HepG2 (cell line): ENCODE measurements at regions not wholly inside any gene's neighbourhood (a gene's known extent, or its start where the extent isn't known, plus 50 kb on each side); places are given as distances from the start of the nearest gene placed in this dataset.

Experiments used
- ATAC-seq: fragments of 200-7000 bp; cut with Tn5 transposase; 3 replicates; pipeline ENCODE4 v1.9.1; 2020; ENCODE audit warnings: mild to moderate bottlenecking, moderate library complexity
- BruUV-seq: library from RNA; stranded (reverse); fragments of 400-500 nt; replicated peaks from 2 replicates; lab custom pipeline; 2021; lab: Mats Ljungman, UMichigan
- CTCF ChIA-PET: fragments of 300-600 bp; formaldehyde crosslinking; extraction: SDS; loops from one replicate; lab custom pipeline; 2021; ENCODE audit warnings: low total read pairs, inconsistent platforms, low intra/inter-chr PET ratio; lab: Yijun Ruan, JAX
- POLR2A ChIA-PET: fragments of 350-600 bp; sonication (Branson Sonifier 250); formaldehyde crosslinking; loops from one replicate; lab custom pipeline; 2020; ENCODE audit warnings: antibody characterized with exemption, inconsistent platforms; lab: Yijun Ruan, JAX
- DNase-seq: peaks from one replicate; pipeline ENCODE4 v3.0.0-alpha.2; 2015; ENCODE audit warnings: low spot score
- FAIRE-seq: peaks from 3 replicates; lab custom pipeline; 2011; peaks lifted over from hg19 to GRCh38; lab: Jason Lieb, UNC
- H2AFZ ChIP-seq: one replicate; pipeline ENCODE4 v1.6.1; 2011; ENCODE audit warnings: low read length, inconsistent platforms
- H3K27ac ChIP-seq: fragments of 300-600 bp; 3 replicates; pipeline ENCODE4 v1.8.0; 2011; ENCODE audit warnings: mixed run types, mild to moderate bottlenecking, mixed read lengths, low read length, inconsistent platforms; ENCODE audit not compliant: insufficient read depth; ENCODE audit errors: extremely low read length
- H3K27me3 ChIP-seq, 2 experiments: fragments of 200-600 bp in 1 of 2; 2 replicates in 1 of 2; 3 replicates in 1 of 2; pipeline versions ENCODE4 v1.6.0 to v1.8.0; 2011; ENCODE audit warnings: low read length in 2 of 2, mild to moderate bottlenecking in 2 of 2, moderate library complexity in 2 of 2, inconsistent platforms in 1 of 2; ENCODE audit not compliant: insufficient read depth in 2 of 2, control insufficient read depth in 1 of 2
- H3K36me3 ChIP-seq, 2 experiments: fragments of 200-600 bp in 1 of 2; replicated peaks in 1 of 2; 2 replicates in 1 of 2; 3 replicates in 1 of 2; pipeline versions ENCODE4 v1.5.1 to v1.8.0; 2011; ENCODE audit warnings: low read length in 2 of 2, inconsistent platforms in 1 of 2; ENCODE audit not compliant: insufficient read depth in 2 of 2, control insufficient read depth in 1 of 2
- H3K4me1 ChIP-seq: 2 replicates; pipeline ENCODE4 v1.5.1; 2012; ENCODE audit warnings: low read length, inconsistent platforms; ENCODE audit not compliant: insufficient read depth
- H3K4me2 ChIP-seq: 2 replicates; pipeline ENCODE4 v1.6.0; 2011; ENCODE audit warnings: low read depth, low read length, inconsistent platforms
- H3K4me3 ChIP-seq, 3 experiments: fragments of 200-600 bp in 1 of 3; sonication (generic), shearing (Covaris generic) in 1 of 3; replicated peaks in 1 of 3; 2 replicates each; pipeline ENCODE4 v1.5.1; 2011 to 2016; ENCODE audit warnings: low read length in 3 of 3, inconsistent platforms in 2 of 3, low read depth in 2 of 3, mild to moderate bottlenecking in 2 of 3, control low read depth in 1 of 3, mixed read lengths in 1 of 3; ENCODE audit not compliant: insufficient read depth in 1 of 3
- H3K79me2 ChIP-seq: one replicate; pipeline ENCODE4 v1.6.1; 2011; ENCODE audit warnings: low read length, inconsistent platforms; ENCODE audit not compliant: insufficient read depth
- H3K9ac ChIP-seq: 2 replicates; pipeline ENCODE4 v1.6.0; 2011; ENCODE audit warnings: mild to moderate bottlenecking, low read depth, low read length, inconsistent platforms; ENCODE audit not compliant: insufficient read depth
- H3K9me3 ChIP-seq: 2 replicates; pipeline ENCODE4 v1.5.1; 2012; ENCODE audit warnings: mild to moderate bottlenecking, low read length
- H4K20me1 ChIP-seq: 2 replicates; pipeline ENCODE4 v1.6.0; 2011; ENCODE audit warnings: inconsistent platforms, mild to moderate bottlenecking, low read length, moderate library complexity; ENCODE audit not compliant: insufficient read depth
- KDM5B ChIP-seq: sonication (generic); formaldehyde crosslinking; IDR thresholded peaks from 2 replicates; pipeline ENCODE4 v1.4.0; 2020; ENCODE audit warnings: missing genetic modification reagents, mild to moderate bottlenecking, borderline replicate concordance
- NCOR1 ChIP-seq: fragments of 200-600 bp; sonication (generic); IDR thresholded peaks from 2 replicates; pipeline ENCODE4 v1.7.0; 2017; ENCODE audit warnings: antibody characterized with exemption, low read length, borderline replicate concordance
- TFDP2 ChIP-seq: sonication (generic); formaldehyde crosslinking; IDR thresholded peaks from 2 replicates; pipeline ENCODE4 v1.4.0; 2020; ENCODE audit warnings: missing genetic modification reagents
- TFE3 ChIP-seq: IDR thresholded peaks from 2 replicates; pipeline ENCODE4 v1.6.1; 2016
- THAP7 ChIP-seq: sonication (generic); formaldehyde crosslinking; IDR thresholded peaks from 2 replicates; pipeline ENCODE4 v1.8.1; 2023; ENCODE audit warnings: mild to moderate bottlenecking, missing genetic modification reagents
- ZHX1 ChIP-seq: sonication (generic); formaldehyde crosslinking; IDR thresholded peaks from 2 replicates; pipeline ENCODE4 v1.8.1; 2022; ENCODE audit warnings: low read depth, mild to moderate bottlenecking, missing genetic modification reagents
- ZKSCAN5 ChIP-seq: sonication (generic); formaldehyde crosslinking; IDR thresholded peaks from 2 replicates; pipeline ENCODE4 v1.5.1; 2020; ENCODE audit warnings: mild to moderate bottlenecking, missing genetic modification reagents
- ZNF136 ChIP-seq: sonication (generic); formaldehyde crosslinking; IDR thresholded peaks from 2 replicates; pipeline ENCODE4 v1.8.1; 2022; ENCODE audit warnings: low read depth, mild to moderate bottlenecking, moderate library complexity, missing genetic modification reagents
- ZNF570 ChIP-seq: sonication (generic); formaldehyde crosslinking; IDR thresholded peaks from 2 replicates; pipeline ENCODE4 v1.4.0; 2020; ENCODE audit warnings: mild to moderate bottlenecking, missing genetic modification reagents, borderline replicate concordance
- ZNF746 ChIP-seq: sonication (generic); formaldehyde crosslinking; IDR thresholded peaks from 2 replicates; pipeline ENCODE4 v1.8.0; 2022; ENCODE audit warnings: mild to moderate bottlenecking, missing genetic modification reagents
- ZNF784 ChIP-seq: sonication (generic); formaldehyde crosslinking; IDR thresholded peaks from 2 replicates; pipeline ENCODE4 v1.5.1; 2020; ENCODE audit warnings: missing genetic modification reagents, mild to moderate bottlenecking, borderline replicate concordance
- ZSCAN12 ChIP-seq: sonication (generic); formaldehyde crosslinking; IDR thresholded peaks from 2 replicates; pipeline ENCODE4 v1.9.0; 2021; ENCODE audit warnings: mild to moderate bottlenecking, missing genetic modification reagents
- WGBS: methylation state at CpG from one replicate; pipeline ENCODE4 v1.1.6; 2017; ENCODE audit warnings: low lambda C conversion rate; 5-methylcytosine and 5-hydroxymethylcytosine counted together
- in situ Hi-C: cut with HindIII; loops from 2 replicates; pipeline ENCODE4 v1.10.0; 2017; ENCODE audit warnings: low pct_unique_long_range_greater_than_20kb; ENCODE audit not compliant: extremely low pct_ligation_motif_present
- intact Hi-C: fragments of 100-400 bp; cut with micrococcal nuclease; formaldehyde crosslinking; loops from one replicate; pipeline ENCODE4 v1.10.0; 2022; ENCODE audit not compliant: unreplicated experiment

- TF ChIP-seq ZNF784 (CRISPR knock-in tag) (no peak), KDM5B (CRISPR knock-in tag) (no peak), ZNF746 (no peak), NCOR1 (no peak), ZNF570 (no peak), ZKSCAN5 (CRISPR knock-in tag) (no peak)
Measured at GRCh38 chr10:29081231-29081630, 207.6 kb upstream of the LYZL1 start (continued).

- no TSS peak for BruUV-seq
- FAIRE-seq = no peak
- POLR2A ChIA-PET = no interaction called here
- Histone ChIP-seq H3K4me2 (no peak overlapping the region), H3K9ac (no peak overlapping the region), H4K20me1 (no peaks in the 10 kb centered on the region), H3K4me1 (peaks cover 11% of the 10 kb centered on the region; the same call in 1 of the 2 replicates), H2AFZ (no peak overlapping the region), H3K36me3 (no peaks in the 10 kb centered on the region), H3K4me3 (no peak overlapping the region), H3K27me3 (peaks cover 2 to 3% of the 10 kb centered on the region in 2 experiments; a peak in 2 of 5 replicates), H3K79me2 (no peaks in the 10 kb centered on the region), H3K27ac (no peak overlapping the region), H3K9me3 (no peaks in the 10 kb centered on the region)
- ATAC-seq = no peak
- intact Hi-C loops (no loop called here), in situ Hi-C loops (no loop called here)
- no peak for DNase-seq
- CTCF ChIA-PET = no interaction called here
- WGBS = 58% methylated on average over 7 of the region's 13 CpGs
- no peak for TF ChIP-seq ZHX1
- TF ChIP-seq TFDP2 (CRISPR knock-in tag) = no peak
- no peak for TF ChIP-seq ZSCAN12 (CRISPR knock-in tag)
- no peak for TF ChIP-seq TFE3 (CRISPR knock-in tag)
- TF ChIP-seq THAP7 = no peak
- no peak for TF ChIP-seq ZNF136 (CRISPR knock-in tag)
Measured at GRCh38 chr10:29081951-29082685, 206.8 kb upstream of the LYZL1 start.
